Hepatocyte (in vitro differentiated cells): ENCODE measurements at regions not wholly inside any gene's neighbourhood (a gene's known extent, or its start where the extent isn't known, plus 50 kb on each side); places are given as distances from the start of the nearest gene placed in this dataset.

Experiments
- EZH2 ChIP-seq: fragments of 200-600 bp; sonication (generic); IDR thresholded peaks from 2 replicates; pipeline ENCODE4 v1.6.1; 2016; ENCODE audit warnings: antibody characterized with exemption, mild to moderate bottlenecking, borderline replicate concordance
- EZH2phosphoT487 ChIP-seq: fragments of 200-600 bp; sonication (generic); IDR thresholded peaks from one replicate; pipeline ENCODE4 v1.6.1; 2018; ENCODE audit warnings: antibody characterized with exemption, mild to moderate bottlenecking, low read depth, moderate library complexity; ENCODE audit not compliant: unreplicated experiment, severe bottlenecking
- TF ChIP-seq, protein P1 (sequence below): fragments of 200-600 bp; sonication (generic); IDR thresholded peaks from 2 replicates; pipeline ENCODE4 v1.5.1; 2016; ENCODE audit warnings: antibody characterized with exemption, mild to moderate bottlenecking; ENCODE audit not compliant: poor library complexity

DNA sequence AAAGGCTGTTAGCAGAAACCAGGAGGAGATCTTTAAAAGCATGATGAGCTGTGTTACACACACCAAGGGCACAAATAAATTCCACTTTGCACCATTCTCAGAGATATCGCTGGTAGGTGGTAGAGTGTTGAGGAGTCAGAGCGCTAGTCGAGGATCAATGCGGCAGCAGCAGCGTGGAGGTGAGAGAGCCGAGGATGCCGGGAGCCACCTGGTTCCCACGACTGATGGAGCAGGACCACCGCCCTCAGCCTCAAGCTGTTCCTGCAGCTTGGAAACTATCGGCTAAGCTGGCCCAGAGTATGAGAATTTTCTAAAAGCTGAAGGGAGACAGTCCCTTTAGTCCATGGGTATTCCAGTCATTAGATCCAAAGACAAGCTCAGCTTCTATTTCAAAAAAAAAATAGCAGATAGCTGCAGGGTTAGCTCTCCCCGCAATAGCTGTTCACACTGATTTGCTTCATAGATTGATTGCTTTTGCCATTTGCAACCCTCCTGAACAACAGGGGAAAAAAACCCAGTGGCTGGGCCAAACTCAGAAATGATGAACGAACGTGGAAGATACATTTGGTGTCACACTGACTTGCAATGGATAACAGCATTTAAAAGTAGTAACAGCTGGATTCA lies 106.2 kb downstream of the LCA5 start:
- TF ChIP-seq, protein P1, sequence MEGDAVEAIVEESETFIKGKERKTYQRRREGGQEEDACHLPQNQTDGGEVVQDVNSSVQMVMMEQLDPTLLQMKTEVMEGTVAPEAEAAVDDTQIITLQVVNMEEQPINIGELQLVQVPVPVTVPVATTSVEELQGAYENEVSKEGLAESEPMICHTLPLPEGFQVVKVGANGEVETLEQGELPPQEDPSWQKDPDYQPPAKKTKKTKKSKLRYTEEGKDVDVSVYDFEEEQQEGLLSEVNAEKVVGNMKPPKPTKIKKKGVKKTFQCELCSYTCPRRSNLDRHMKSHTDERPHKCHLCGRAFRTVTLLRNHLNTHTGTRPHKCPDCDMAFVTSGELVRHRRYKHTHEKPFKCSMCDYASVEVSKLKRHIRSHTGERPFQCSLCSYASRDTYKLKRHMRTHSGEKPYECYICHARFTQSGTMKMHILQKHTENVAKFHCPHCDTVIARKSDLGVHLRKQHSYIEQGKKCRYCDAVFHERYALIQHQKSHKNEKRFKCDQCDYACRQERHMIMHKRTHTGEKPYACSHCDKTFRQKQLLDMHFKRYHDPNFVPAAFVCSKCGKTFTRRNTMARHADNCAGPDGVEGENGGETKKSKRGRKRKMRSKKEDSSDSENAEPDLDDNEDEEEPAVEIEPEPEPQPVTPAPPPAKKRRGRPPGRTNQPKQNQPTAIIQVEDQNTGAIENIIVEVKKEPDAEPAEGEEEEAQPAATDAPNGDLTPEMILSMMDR, result no peak
- TF ChIP-seq EZH2 (no peak), EZH2phosphoT487 (no peak)
